ENCODE measurements at regions not wholly inside any gene's neighbourhood (a gene's known extent, or its start where the extent isn't known, plus 50 kb on each side); places are given as distances from the start of the nearest gene placed in this dataset.
"Not testable (repeated sequence)": the region's sequence is repeated elsewhere in the genome, so short reads cannot be mapped to it uniquely, and the experiment has no call there.

GRCh38 chr7:17099083-17099973, 199.1 kb upstream of the AHR start:
- DNase-seq: peak; percentile 86 to 93
- Histone ChIP-seq H3K9me3 (ENCODE audit: control insufficient read depth in 2 of 2, insufficient read depth in 1 of 2, low read depth in 1 of 2, low read length in 1 of 2) (peaks cover 0 to 4% of the 10 kb centered on the region in 2 donors), H3K4me1 (ENCODE audit: control insufficient read depth in 3 of 3, insufficient read depth in 2 of 3, low read depth in 1 of 3, low read length in 2 of 3) (peaks cover 0 to 8% (median 6%) of the 10 kb centered on the region in 3 donors), H3K4me3 (ENCODE audit: low read depth in 1 of 3, low read length in 3 of 3) (no peak overlapping the region), H3K27me3 (ENCODE audit: control insufficient read depth in 3 of 3, insufficient read depth in 3 of 3, low read length in 3 of 3) (no peaks in the 10 kb centered on the region), H3K27ac (ENCODE audit: low read depth in 1 of 3, low read length in 2 of 3) (peak overlapping the region in 1 of 3 donors; percentile 18), H3K36me3 (ENCODE audit: control insufficient read depth in 3 of 3, insufficient read depth in 2 of 3, low read depth in 1 of 3, low read length in 3 of 3) (no peaks in the 10 kb centered on the region)
- WGBS, 3 donors: 34 to 62% (median 37%) methylated on average over 12 of the region's 12 CpGs
- FAIRE-seq: no peak

GRCh38 chr7:17099974-17100509, 198.4 kb upstream of the AHR start:
- H3K4me3 ChIP-seq (ENCODE audit: low read depth in 1 of 3, low read length in 3 of 3); FAIRE-seq; DNase-seq; H3K36me3 ChIP-seq (ENCODE audit: control insufficient read depth in 3 of 3, insufficient read depth in 2 of 3, low read depth in 1 of 3, low read length in 3 of 3); H3K4me1 ChIP-seq (ENCODE audit: control insufficient read depth in 3 of 3, insufficient read depth in 2 of 3, low read depth in 1 of 3, low read length in 2 of 3); H3K9me3 ChIP-seq (ENCODE audit: control insufficient read depth in 2 of 2, insufficient read depth in 1 of 2, low read depth in 1 of 2, low read length in 1 of 2); H3K27me3 ChIP-seq (ENCODE audit: control insufficient read depth in 3 of 3, insufficient read depth in 3 of 3, low read length in 3 of 3): not testable (repeated sequence)
- 74 to 95% (median 84%) methylated on average over 2 of the region's 2 CpGs for WGBS, 3 donors
- H3K27ac ChIP-seq (ENCODE audit: low read depth in 1 of 3, low read length in 2 of 3): peak overlapping the region in 1 of 3 donors; percentile 18

GRCh38 chr7:17101207-17101696, 197.2 kb upstream of the AHR start:
- Histone ChIP-seq H3K4me1 (ENCODE audit: control insufficient read depth in 3 of 3, insufficient read depth in 2 of 3, low read depth in 1 of 3, low read length in 2 of 3) (peaks cover 0 to 8% (median 6%) of the 10 kb centered on the region in 3 donors), H3K27ac (ENCODE audit: low read depth in 1 of 3, low read length in 2 of 3) (no peak overlapping the region), H3K36me3 (ENCODE audit: control insufficient read depth in 3 of 3, insufficient read depth in 2 of 3, low read depth in 1 of 3, low read length in 3 of 3) (no peaks in the 10 kb centered on the region), H3K9me3 (ENCODE audit: control insufficient read depth in 2 of 2, insufficient read depth in 1 of 2, low read depth in 1 of 2, low read length in 1 of 2) (peaks cover 0 to 4% of the 10 kb centered on the region in 2 donors), H3K4me3 (ENCODE audit: low read depth in 1 of 3, low read length in 3 of 3) (no peak overlapping the region), H3K27me3 (ENCODE audit: control insufficient read depth in 3 of 3, insufficient read depth in 3 of 3, low read length in 3 of 3) (no peaks in the 10 kb centered on the region)
- DNase-seq: no peak
- 97% methylated on average over 6 of the region's 6 CpGs for WGBS, 3 donors
- no peak for FAIRE-seq

GRCh38 chr7:17103170-17103569, 195.3 kb upstream of the AHR start:
- 20 to 44% (median 32%) methylated on average over 4 of the region's 4 CpGs for WGBS, 3 donors
- no peak overlapping the region for H3K27ac ChIP-seq (ENCODE audit: low read depth in 1 of 3, low read length in 2 of 3)
- H3K9me3 ChIP-seq (ENCODE audit: control insufficient read depth in 2 of 2, insufficient read depth in 1 of 2, low read depth in 1 of 2, low read length in 1 of 2): peaks cover 0 to 4% of the 10 kb centered on the region in 2 donors
- H3K4me3 ChIP-seq (ENCODE audit: low read depth in 1 of 3, low read length in 3 of 3): no peak overlapping the region
- no peak for DNase-seq
- H3K27me3 ChIP-seq (ENCODE audit: control insufficient read depth in 3 of 3, insufficient read depth in 3 of 3, low read length in 3 of 3): no peaks in the 10 kb centered on the region
- peaks cover 0 to 6% (median 5%) of the 10 kb centered on the region in 3 donors for H3K4me1 ChIP-seq (ENCODE audit: control insufficient read depth in 3 of 3, insufficient read depth in 2 of 3, low read depth in 1 of 3, low read length in 2 of 3)
- H3K36me3 ChIP-seq (ENCODE audit: control insufficient read depth in 3 of 3, insufficient read depth in 2 of 3, low read depth in 1 of 3, low read length in 3 of 3): no peaks in the 10 kb centered on the region
- no peak for FAIRE-seq

DNA sequence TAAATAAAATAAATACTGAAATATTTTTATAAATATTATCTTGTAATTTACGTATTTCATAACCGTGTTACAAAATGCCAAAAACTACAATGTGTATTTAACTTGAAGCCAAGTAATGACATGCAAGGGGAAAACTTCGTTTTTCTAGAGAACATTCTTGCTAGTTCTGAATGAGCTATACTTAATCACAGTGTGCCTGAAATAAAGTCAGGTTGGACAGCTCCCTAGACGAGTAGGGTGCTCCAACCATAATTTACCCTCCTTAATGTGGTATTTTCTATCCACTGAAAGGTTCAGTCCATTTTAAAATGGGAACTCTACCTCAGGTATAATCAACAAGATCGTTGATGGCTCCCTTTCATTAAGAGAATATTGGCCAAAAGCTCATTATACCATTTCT, 194.5 kb upstream of the AHR start:
- Histone ChIP-seq H3K27me3 (ENCODE audit: control insufficient read depth in 3 of 3, insufficient read depth in 3 of 3, low read length in 3 of 3) (no peaks in the 10 kb centered on the region), H3K4me3 (ENCODE audit: low read depth in 1 of 3, low read length in 3 of 3) (no peak overlapping the region), H3K9me3 (ENCODE audit: control insufficient read depth in 2 of 2, insufficient read depth in 1 of 2, low read depth in 1 of 2, low read length in 1 of 2) (peaks cover 0 to 4% of the 10 kb centered on the region in 2 donors), H3K27ac (ENCODE audit: low read depth in 1 of 3, low read length in 2 of 3) (no peak overlapping the region), H3K36me3 (ENCODE audit: control insufficient read depth in 3 of 3, insufficient read depth in 2 of 3, low read depth in 1 of 3, low read length in 3 of 3) (no peaks in the 10 kb centered on the region), H3K4me1 (ENCODE audit: control insufficient read depth in 3 of 3, insufficient read depth in 2 of 3, low read depth in 1 of 3, low read length in 2 of 3) (peaks cover 0 to 5% (median 4%) of the 10 kb centered on the region in 3 donors)
- 71 to 78% (median 73%) methylated on average over 5 of the region's 5 CpGs for whole genome bisulfite sequencing, 3 donors
- FAIRE-seq (no peak), DNase-seq (no peak)

DNA sequence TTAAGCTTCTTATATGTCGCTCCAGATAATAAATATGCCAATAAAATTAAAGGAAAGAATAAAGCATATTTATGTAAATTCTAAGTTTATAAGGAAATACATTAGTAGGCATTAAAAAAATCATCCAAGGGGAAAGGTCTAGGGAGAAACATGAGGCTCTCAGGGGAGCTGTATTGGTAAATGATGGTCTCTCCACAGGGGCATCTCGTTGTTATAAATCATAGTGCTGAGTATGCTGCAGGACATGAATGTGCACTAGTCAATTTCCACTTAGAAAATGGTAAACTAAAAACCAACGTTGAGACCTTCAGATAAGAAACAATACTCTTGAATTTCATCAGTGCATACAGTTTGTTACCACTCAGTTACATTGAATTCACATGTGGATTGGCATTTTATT, 194.0 kb upstream of the AHR start:
- WGBS, 3 donors: 79 to 84% (median 80%) methylated on average over 3 of the region's 3 CpGs
- DNase-seq: no peak
- no peak overlapping the region for H3K27ac ChIP-seq (ENCODE audit: low read depth in 1 of 3, low read length in 2 of 3)
- H3K4me1 ChIP-seq (ENCODE audit: control insufficient read depth in 3 of 3, insufficient read depth in 2 of 3, low read depth in 1 of 3, low read length in 2 of 3): peaks cover 0 to 4% (median 0%) of the 10 kb centered on the region in 3 donors
- H3K4me3 ChIP-seq (ENCODE audit: low read depth in 1 of 3, low read length in 3 of 3): no peak overlapping the region
- H3K9me3 ChIP-seq (ENCODE audit: control insufficient read depth in 2 of 2, insufficient read depth in 1 of 2, low read depth in 1 of 2, low read length in 1 of 2): peaks cover 0 to 4% of the 10 kb centered on the region in 2 donors
- no peak for FAIRE-seq
- no peaks in the 10 kb centered on the region for H3K36me3 ChIP-seq (ENCODE audit: control insufficient read depth in 3 of 3, insufficient read depth in 2 of 3, low read depth in 1 of 3, low read length in 3 of 3)
- no peaks in the 10 kb centered on the region for H3K27me3 ChIP-seq (ENCODE audit: control insufficient read depth in 3 of 3, insufficient read depth in 3 of 3, low read length in 3 of 3)

DNA sequence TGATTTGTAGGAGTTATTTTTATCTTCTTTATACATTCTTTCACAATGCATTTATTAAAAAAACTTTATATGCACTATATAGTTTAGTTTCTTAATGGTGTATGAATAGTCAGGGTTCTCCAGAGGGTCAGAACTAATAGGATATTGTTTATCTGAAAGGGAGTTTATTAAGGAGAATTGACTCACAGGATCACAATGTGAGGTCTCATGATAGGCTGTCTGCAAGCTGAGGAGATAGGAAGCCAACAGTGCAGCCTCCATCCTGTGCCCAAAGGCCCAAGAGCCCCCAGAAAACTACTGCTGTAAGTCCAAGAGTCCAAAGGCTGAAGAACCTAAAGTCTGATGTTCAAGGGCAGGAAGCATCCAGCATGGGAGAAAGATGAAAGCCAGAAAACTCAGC, 192.8 kb upstream of the AHR start:
- Histone ChIP-seq H3K9me3 (ENCODE audit: control insufficient read depth in 2 of 2, insufficient read depth in 1 of 2, low read depth in 1 of 2, low read length in 1 of 2) (peaks cover 0 to 4% of the 10 kb centered on the region in 2 donors), H3K36me3 (ENCODE audit: control insufficient read depth in 3 of 3, insufficient read depth in 2 of 3, low read depth in 1 of 3, low read length in 3 of 3) (no peaks in the 10 kb centered on the region), H3K4me3 (ENCODE audit: low read depth in 1 of 3, low read length in 3 of 3) (no peak overlapping the region), H3K27ac (ENCODE audit: low read depth in 1 of 3, low read length in 2 of 3) (no peak overlapping the region), H3K4me1 (ENCODE audit: control insufficient read depth in 3 of 3, insufficient read depth in 2 of 3, low read depth in 1 of 3, low read length in 2 of 3) (no peaks in the 10 kb centered on the region), H3K27me3 (ENCODE audit: control insufficient read depth in 3 of 3, insufficient read depth in 3 of 3, low read length in 3 of 3) (no peaks in the 10 kb centered on the region)
- DNase-seq (no peak), FAIRE-seq (no peak)

DNA sequence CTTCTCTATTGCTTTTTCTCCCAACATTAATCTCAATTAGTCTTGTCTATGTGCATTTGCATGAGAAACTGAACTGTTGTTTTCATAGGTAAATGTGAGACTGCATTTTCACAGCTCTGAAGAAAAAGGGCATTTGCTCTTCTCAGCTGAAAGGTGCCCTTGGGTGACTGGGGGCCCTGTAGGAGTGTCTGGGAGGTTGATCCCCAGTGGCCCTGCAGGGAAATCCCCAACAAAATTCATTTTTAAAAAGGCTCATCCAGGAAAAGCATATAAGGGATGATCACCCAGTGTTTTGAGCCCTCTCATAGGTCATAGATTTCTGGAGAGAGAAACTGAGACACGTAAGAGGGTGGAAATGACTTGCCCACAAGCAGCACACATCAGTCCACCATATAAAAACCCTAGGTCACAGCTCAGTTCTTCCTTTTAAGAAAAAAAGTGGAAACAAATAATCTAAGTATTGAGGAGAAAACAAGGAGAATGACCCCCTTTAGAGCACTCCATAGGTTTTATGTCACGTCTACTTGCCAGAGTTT, 190.3 kb upstream of the AHR start:
- WGBS, 3 donors: 90 to 91% (median 90%) methylated on average over 2 of the region's 2 CpGs
- DNase-seq (no peak), FAIRE-seq (no peak)
- no peaks in the 10 kb centered on the region for H3K4me1 ChIP-seq (ENCODE audit: control insufficient read depth in 3 of 3, insufficient read depth in 2 of 3, low read depth in 1 of 3, low read length in 2 of 3)
- no peak overlapping the region for H3K27ac ChIP-seq (ENCODE audit: low read depth in 1 of 3, low read length in 2 of 3)
- no peaks in the 10 kb centered on the region for H3K9me3 ChIP-seq (ENCODE audit: control insufficient read depth in 2 of 2, insufficient read depth in 1 of 2, low read depth in 1 of 2, low read length in 1 of 2)
- no peak overlapping the region for H3K4me3 ChIP-seq (ENCODE audit: low read depth in 1 of 3, low read length in 3 of 3)
- no peaks in the 10 kb centered on the region for H3K27me3 ChIP-seq (ENCODE audit: control insufficient read depth in 3 of 3, insufficient read depth in 3 of 3, low read length in 3 of 3)
- no peaks in the 10 kb centered on the region for H3K36me3 ChIP-seq (ENCODE audit: control insufficient read depth in 3 of 3, insufficient read depth in 2 of 3, low read depth in 1 of 3, low read length in 3 of 3)

All from small intestine (tissue), 7 donors.